ENCODE measurements at regions not wholly inside any gene's neighbourhood (a gene's known extent, or its start where the extent isn't known, plus 50 kb on each side); places are given as distances from the start of the nearest gene placed in this dataset.
A peak's percentile ranks its signal among the peaks of the same experiment; 100 is the strongest.

- H3K27ac ChIP-seq (ENCODE audit: low read depth, low read length, severe bottlenecking): peak overlapping the region; percentile 26
- H3K4me3 ChIP-seq (ENCODE audit: extremely low read depth, insufficient read depth, low read length, poor library complexity, severe bottlenecking): no peak overlapping the region
- 91 to 97% methylated on average over 8 to 12 of the region's 21 CpGs for WGBS, 2 experiments (ENCODE audit: insufficient coverage in 2 of 2)
- H3K9me3 ChIP-seq (ENCODE audit: control insufficient read depth, low read length): no peaks in the 10 kb centered on the region
- no peaks in the 10 kb centered on the region for H3K4me1 ChIP-seq (ENCODE audit: control insufficient read depth, insufficient read depth, low read length, poor library complexity, severe bottlenecking)
- no peaks in the 10 kb centered on the region for H3K36me3 ChIP-seq (ENCODE audit: control insufficient read depth, insufficient read depth, low read length)
Observed at GRCh38 chr2:66070721-66071602, 364.0 kb upstream of the MEIS1 start.

GRCh38 chr2:66069937-66070720, 364.8 kb upstream of the MEIS1 start:
- H3K4me3 ChIP-seq (ENCODE audit: extremely low read depth, insufficient read depth, low read length, poor library complexity, severe bottlenecking): no peak overlapping the region
- 100% methylated on average over 1 of the region's 2 CpGs; no CpG with 5 or more reads in 1 of the 2 experiments for WGBS, 2 experiments (ENCODE audit: insufficient coverage in 2 of 2)
- H3K36me3 ChIP-seq (ENCODE audit: control insufficient read depth, insufficient read depth, low read length): no peaks in the 10 kb centered on the region
- H3K27ac ChIP-seq (ENCODE audit: low read depth, low read length, severe bottlenecking): no peak overlapping the region
- no peaks in the 10 kb centered on the region for H3K4me1 ChIP-seq (ENCODE audit: control insufficient read depth, insufficient read depth, low read length, poor library complexity, severe bottlenecking)
- H3K9me3 ChIP-seq (ENCODE audit: control insufficient read depth, low read length): no peaks in the 10 kb centered on the region

- H3K27ac ChIP-seq (ENCODE audit: low read depth, low read length, severe bottlenecking): no peak overlapping the region
- H3K9me3 ChIP-seq (ENCODE audit: control insufficient read depth, low read length): no peaks in the 10 kb centered on the region
- H3K36me3 ChIP-seq (ENCODE audit: control insufficient read depth, insufficient read depth, low read length): no peaks in the 10 kb centered on the region
- H3K4me3 ChIP-seq (ENCODE audit: extremely low read depth, insufficient read depth, low read length, poor library complexity, severe bottlenecking): no peak overlapping the region
- no peaks in the 10 kb centered on the region for H3K4me1 ChIP-seq (ENCODE audit: control insufficient read depth, insufficient read depth, low read length, poor library complexity, severe bottlenecking)
Observed at GRCh38 chr2:66066032-66066431, 368.9 kb upstream of the MEIS1 start.

GRCh38 chr2:66059332-66059731, 375.6 kb upstream of the MEIS1 start:
- Histone ChIP-seq H3K4me1 (ENCODE audit: control insufficient read depth, insufficient read depth, low read length, poor library complexity, severe bottlenecking) (no peaks in the 10 kb centered on the region), H3K4me3 (ENCODE audit: extremely low read depth, insufficient read depth, low read length, poor library complexity, severe bottlenecking) (no peak overlapping the region), H3K27ac (ENCODE audit: low read depth, low read length, severe bottlenecking) (no peak overlapping the region), H3K36me3 (ENCODE audit: control insufficient read depth, insufficient read depth, low read length) (no peaks in the 10 kb centered on the region), H3K9me3 (ENCODE audit: control insufficient read depth, low read length) (no peaks in the 10 kb centered on the region)

- WGBS, 2 experiments (ENCODE audit: insufficient coverage in 2 of 2): 84 to 96% methylated on average over 3 to 4 of the region's 4 CpGs
- Histone ChIP-seq H3K27ac (ENCODE audit: low read depth, low read length, severe bottlenecking) (no peak overlapping the region), H3K4me3 (ENCODE audit: extremely low read depth, insufficient read depth, low read length, poor library complexity, severe bottlenecking) (no peak overlapping the region), H3K4me1 (ENCODE audit: control insufficient read depth, insufficient read depth, low read length, poor library complexity, severe bottlenecking) (no peaks in the 10 kb centered on the region), H3K36me3 (ENCODE audit: control insufficient read depth, insufficient read depth, low read length) (no peaks in the 10 kb centered on the region), H3K9me3 (ENCODE audit: control insufficient read depth, low read length) (no peaks in the 10 kb centered on the region)
Observed at GRCh38 chr2:66058675-66059074, 376.2 kb upstream of the MEIS1 start.

- WGBS, 2 experiments (ENCODE audit: insufficient coverage in 2 of 2): 100% methylated on average over 1 of the region's 1 CpG; no CpG with 5 or more reads in 1 of the 2 experiments
- no peak overlapping the region for H3K27ac ChIP-seq (ENCODE audit: low read depth, low read length, severe bottlenecking)
Observed at GRCh38 chr2:66057844-66058243, 377.1 kb upstream of the MEIS1 start.

GRCh38 chr2:66050392-66050791, 384.5 kb upstream of the MEIS1 start:
- Histone ChIP-seq H3K36me3 (ENCODE audit: control insufficient read depth, insufficient read depth, low read length) (no peaks in the 10 kb centered on the region), H3K9me3 (ENCODE audit: control insufficient read depth, low read length) (no peaks in the 10 kb centered on the region), H3K4me1 (ENCODE audit: control insufficient read depth, insufficient read depth, low read length, poor library complexity, severe bottlenecking) (no peaks in the 10 kb centered on the region), H3K4me3 (ENCODE audit: extremely low read depth, insufficient read depth, low read length, poor library complexity, severe bottlenecking) (no peak overlapping the region), H3K27ac (ENCODE audit: low read depth, low read length, severe bottlenecking) (no peak overlapping the region)
- 83 to 86% methylated on average over 3 to 4 of the region's 5 CpGs for WGBS, 2 experiments (ENCODE audit: insufficient coverage in 2 of 2)

More at GRCh38 chr2:66057844-66058243, 377.1 kb upstream of the MEIS1 start:
- Histone ChIP-seq H3K4me3 (ENCODE audit: extremely low read depth, insufficient read depth, low read length, poor library complexity, severe bottlenecking) (no peak overlapping the region), H3K36me3 (ENCODE audit: control insufficient read depth, insufficient read depth, low read length) (no peaks in the 10 kb centered on the region), H3K4me1 (ENCODE audit: control insufficient read depth, insufficient read depth, low read length, poor library complexity, severe bottlenecking) (no peaks in the 10 kb centered on the region), H3K9me3 (ENCODE audit: control insufficient read depth, low read length) (no peaks in the 10 kb centered on the region)

GRCh38 chr2:66048667-66049066, 386.3 kb upstream of the MEIS1 start:
- H3K27ac ChIP-seq (ENCODE audit: low read depth, low read length, severe bottlenecking): no peak overlapping the region
- 100% methylated on average over 2 of the region's 3 CpGs; no CpG with 5 or more reads in 1 of the 2 experiments for WGBS, 2 experiments (ENCODE audit: insufficient coverage in 2 of 2)
- no peaks in the 10 kb centered on the region for H3K36me3 ChIP-seq (ENCODE audit: control insufficient read depth, insufficient read depth, low read length)
- H3K4me3 ChIP-seq (ENCODE audit: extremely low read depth, insufficient read depth, low read length, poor library complexity, severe bottlenecking): no peak overlapping the region
- no peaks in the 10 kb centered on the region for H3K9me3 ChIP-seq (ENCODE audit: control insufficient read depth, low read length)
- H3K4me1 ChIP-seq (ENCODE audit: control insufficient read depth, insufficient read depth, low read length, poor library complexity, severe bottlenecking): no peaks in the 10 kb centered on the region

- whole genome bisulfite sequencing, 2 experiments (ENCODE audit: insufficient coverage in 2 of 2): 67 to 100% methylated on average over 1 of the region's 7 CpGs
- no peak overlapping the region for H3K4me3 ChIP-seq (ENCODE audit: extremely low read depth, insufficient read depth, low read length, poor library complexity, severe bottlenecking)
- H3K36me3 ChIP-seq (ENCODE audit: control insufficient read depth, insufficient read depth, low read length): no peaks in the 10 kb centered on the region
- H3K4me1 ChIP-seq (ENCODE audit: control insufficient read depth, insufficient read depth, low read length, poor library complexity, severe bottlenecking): no peaks in the 10 kb centered on the region
- H3K27ac ChIP-seq (ENCODE audit: low read depth, low read length, severe bottlenecking): no peak overlapping the region
- no peaks in the 10 kb centered on the region for H3K9me3 ChIP-seq (ENCODE audit: control insufficient read depth, low read length)
Observed at GRCh38 chr2:66041902-66042657, 392.8 kb upstream of the MEIS1 start.

GRCh38 chr2:66036948-66037347, 398.0 kb upstream of the MEIS1 start:
- Histone ChIP-seq H3K36me3 (ENCODE audit: control insufficient read depth, insufficient read depth, low read length) (no peaks in the 10 kb centered on the region), H3K4me3 (ENCODE audit: extremely low read depth, insufficient read depth, low read length, poor library complexity, severe bottlenecking) (no peak overlapping the region), H3K9me3 (ENCODE audit: control insufficient read depth, low read length) (no peaks in the 10 kb centered on the region), H3K4me1 (ENCODE audit: control insufficient read depth, insufficient read depth, low read length, poor library complexity, severe bottlenecking) (no peaks in the 10 kb centered on the region), H3K27ac (ENCODE audit: low read depth, low read length, severe bottlenecking) (no peak overlapping the region)
- 100% methylated on average over 1 of the region's 1 CpG; no CpG with 5 or more reads in 1 of the 2 experiments for WGBS, 2 experiments (ENCODE audit: insufficient coverage in 2 of 2)

All from mesodermal cell (in vitro differentiated cells).